ENCODE measurements at regions not wholly inside any gene's neighbourhood (a gene's known extent, or its start where the extent isn't known, plus 50 kb on each side); places are given as distances from the start of the nearest gene placed in this dataset.

DNA sequence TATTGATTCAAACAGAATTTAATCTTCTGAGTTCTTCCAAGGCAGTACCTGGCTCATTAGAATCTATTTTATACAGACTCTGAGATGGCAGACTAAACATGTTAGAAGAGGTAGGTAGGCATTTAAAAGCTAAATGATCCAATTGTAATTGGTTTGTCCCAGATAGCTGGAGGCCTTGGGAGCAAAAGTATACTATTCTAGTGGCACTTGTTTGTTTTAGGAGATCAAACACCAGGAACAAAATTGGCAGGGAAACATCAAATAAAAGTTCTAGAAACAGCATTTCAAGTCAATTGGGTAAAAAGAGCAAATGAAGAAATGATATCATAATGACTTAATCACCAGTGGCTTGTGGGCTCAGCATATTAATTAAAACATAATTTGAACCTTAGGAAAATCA is 521.4 kb downstream of the PRR16 start:
- no peak overlapping the region for H3K4me3 ChIP-seq (ENCODE audit: insufficient read depth, low read depth, low read length)
- H3K9me3 ChIP-seq (ENCODE audit: control insufficient read depth, low read length), result no peaks in the 10 kb centered on the region
- no peaks in the 10 kb centered on the region for H3K27me3 ChIP-seq (ENCODE audit: control insufficient read depth, insufficient read depth, low read length, poor library complexity, severe bottlenecking)
- no peaks in the 10 kb centered on the region for H3K4me1 ChIP-seq (ENCODE audit: control insufficient read depth, insufficient read depth, low read length)
- H3K27ac ChIP-seq (ENCODE audit: insufficient read depth, low read depth, low read length, poor library complexity, severe bottlenecking), result no peak overlapping the region
- no peaks in the 10 kb centered on the region for H3K36me3 ChIP-seq (ENCODE audit: control insufficient read depth, insufficient read depth, low read length)

DNA sequence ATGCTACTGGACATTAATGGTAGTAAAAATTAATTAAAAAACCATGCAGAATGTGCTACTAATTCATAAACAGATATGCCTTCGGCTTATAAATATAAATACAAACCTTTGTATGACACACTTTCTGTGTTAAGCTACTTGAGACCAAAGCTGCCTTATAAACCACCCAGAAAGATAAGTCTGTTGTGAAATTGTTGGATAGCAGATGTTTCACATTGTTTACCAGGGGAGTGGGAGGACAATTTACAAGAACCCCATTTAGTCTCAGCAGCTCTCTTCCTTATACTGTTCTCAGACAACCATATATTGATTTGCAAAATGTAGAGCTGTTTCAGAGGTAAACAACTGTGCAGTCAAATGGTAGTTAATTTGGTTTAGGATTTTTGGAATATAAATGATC is 524.4 kb downstream of the PRR16 start:
- Histone ChIP-seq H3K36me3 (ENCODE audit: control insufficient read depth, insufficient read depth, low read length) (no peaks in the 10 kb centered on the region), H3K4me3 (ENCODE audit: insufficient read depth, low read depth, low read length) (no peak overlapping the region), H3K27ac (ENCODE audit: insufficient read depth, low read depth, low read length, poor library complexity, severe bottlenecking) (no peak overlapping the region), H3K4me1 (ENCODE audit: control insufficient read depth, insufficient read depth, low read length) (no peaks in the 10 kb centered on the region), H3K27me3 (ENCODE audit: control insufficient read depth, insufficient read depth, low read length, poor library complexity, severe bottlenecking) (no peaks in the 10 kb centered on the region), H3K9me3 (ENCODE audit: control insufficient read depth, low read length) (no peaks in the 10 kb centered on the region)
- WGBS, 2 experiments, result 100% methylated on average over 1 of the region's 1 CpG; no CpG with 5 or more reads in 1 of the 2 experiments

DNA sequence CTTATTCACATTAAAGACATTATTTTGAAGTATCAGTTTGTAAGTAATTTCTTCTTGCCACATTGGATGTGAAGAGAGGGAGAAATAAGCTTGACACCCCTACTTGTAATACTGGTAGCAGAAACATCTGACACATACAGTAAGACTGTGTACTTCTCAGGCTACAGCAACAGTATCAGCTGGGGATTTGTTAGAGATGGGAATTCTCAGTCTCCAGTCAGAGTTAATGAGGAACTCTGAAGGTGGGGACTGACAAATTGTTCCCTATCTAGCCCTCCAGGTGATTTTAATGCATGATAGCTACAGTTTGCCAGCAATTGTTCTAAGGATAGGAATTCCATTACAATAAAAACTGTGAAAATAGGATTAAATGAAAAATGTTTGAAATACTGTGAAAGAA is 524.8 kb downstream of the PRR16 start:
- H3K36me3 ChIP-seq (ENCODE audit: control insufficient read depth, insufficient read depth, low read length), result no peaks in the 10 kb centered on the region
- no peak overlapping the region for H3K27ac ChIP-seq (ENCODE audit: insufficient read depth, low read depth, low read length, poor library complexity, severe bottlenecking)
- H3K4me1 ChIP-seq (ENCODE audit: control insufficient read depth, insufficient read depth, low read length), result no peaks in the 10 kb centered on the region
- no peaks in the 10 kb centered on the region for H3K9me3 ChIP-seq (ENCODE audit: control insufficient read depth, low read length)
- no peak overlapping the region for H3K4me3 ChIP-seq (ENCODE audit: insufficient read depth, low read depth, low read length)
- H3K27me3 ChIP-seq (ENCODE audit: control insufficient read depth, insufficient read depth, low read length, poor library complexity, severe bottlenecking), result no peaks in the 10 kb centered on the region

DNA sequence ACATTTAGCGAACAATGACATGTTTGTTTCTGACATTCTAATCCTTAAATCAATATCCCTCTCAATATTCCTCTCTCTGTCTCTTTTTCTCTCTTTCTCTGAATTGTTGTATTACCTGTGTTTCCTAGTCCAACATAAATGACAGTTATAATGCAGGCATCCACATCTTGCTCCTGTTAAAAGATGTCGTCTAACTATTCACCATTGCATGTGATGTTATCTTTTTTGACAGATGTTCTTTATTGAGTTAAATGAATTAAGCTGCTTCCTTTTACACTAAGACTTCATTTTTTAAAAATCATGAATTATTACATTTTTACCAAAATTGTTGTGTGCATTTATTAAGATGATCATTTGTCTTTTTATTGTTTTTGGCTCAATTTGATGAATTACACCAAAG is 527.5 kb downstream of the PRR16 start:
- H3K9me3 ChIP-seq (ENCODE audit: control insufficient read depth, low read length), result no peaks in the 10 kb centered on the region
- no peaks in the 10 kb centered on the region for H3K27me3 ChIP-seq (ENCODE audit: control insufficient read depth, insufficient read depth, low read length, poor library complexity, severe bottlenecking)
- H3K4me1 ChIP-seq (ENCODE audit: control insufficient read depth, insufficient read depth, low read length), result no peaks in the 10 kb centered on the region
- H3K36me3 ChIP-seq (ENCODE audit: control insufficient read depth, insufficient read depth, low read length), result no peaks in the 10 kb centered on the region
- H3K27ac ChIP-seq (ENCODE audit: insufficient read depth, low read depth, low read length, poor library complexity, severe bottlenecking), result no peak overlapping the region
- no peak overlapping the region for H3K4me3 ChIP-seq (ENCODE audit: insufficient read depth, low read depth, low read length)
- 97 to 100% methylated on average over 2 of the region's 2 CpGs for WGBS, 2 experiments

DNA sequence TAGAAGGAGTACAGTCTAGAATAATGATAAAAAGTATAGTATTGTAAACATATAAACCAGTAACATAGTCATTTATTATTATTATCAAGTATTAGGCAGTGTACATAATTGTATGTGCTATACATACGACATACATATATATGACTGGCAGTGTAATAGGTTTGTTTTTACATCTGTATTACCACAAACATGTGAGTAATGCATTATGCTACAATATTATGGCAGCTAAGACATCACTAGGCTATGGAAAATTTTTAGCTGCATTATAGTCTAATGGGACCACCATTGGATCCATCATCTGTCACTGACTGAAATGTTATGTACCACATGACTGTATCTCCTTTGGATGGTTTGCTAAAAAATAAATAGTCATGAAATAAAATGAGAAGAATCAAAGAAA is 530.0 kb downstream of the PRR16 start:
- Histone ChIP-seq H3K36me3 (ENCODE audit: control insufficient read depth, insufficient read depth, low read length) (no peaks in the 10 kb centered on the region), H3K4me3 (ENCODE audit: insufficient read depth, low read depth, low read length) (no peak overlapping the region), H3K27ac (ENCODE audit: insufficient read depth, low read depth, low read length, poor library complexity, severe bottlenecking) (no peak overlapping the region), H3K4me1 (ENCODE audit: control insufficient read depth, insufficient read depth, low read length) (no peaks in the 10 kb centered on the region), H3K9me3 (ENCODE audit: control insufficient read depth, low read length) (no peaks in the 10 kb centered on the region), H3K27me3 (ENCODE audit: control insufficient read depth, insufficient read depth, low read length, poor library complexity, severe bottlenecking) (no peaks in the 10 kb centered on the region)
- no CpG with 5 or more reads among the region's 1 CpG for WGBS, 2 experiments

DNA sequence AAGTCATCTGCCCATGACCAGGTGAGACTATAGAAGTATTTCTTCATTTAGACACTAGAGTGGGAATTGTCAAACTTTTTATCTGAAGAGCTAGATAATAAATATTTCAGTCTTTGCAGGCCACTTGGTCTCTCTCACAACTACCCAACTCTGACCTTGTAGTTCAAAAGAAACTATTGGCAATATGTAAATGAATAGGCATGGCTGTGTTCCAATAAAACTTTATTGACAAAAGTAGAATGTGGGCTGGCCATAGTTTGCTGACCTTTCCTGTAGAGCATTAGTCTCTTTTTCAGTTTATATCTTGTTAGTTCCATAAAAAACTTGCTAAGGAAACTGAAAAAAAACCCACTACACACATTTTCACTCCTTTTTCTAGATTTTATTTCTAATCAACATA is 535.5 kb downstream of the PRR16 start:
- H3K4me3 ChIP-seq (ENCODE audit: insufficient read depth, low read depth, low read length), result no peak overlapping the region
- no peak overlapping the region for H3K27ac ChIP-seq (ENCODE audit: insufficient read depth, low read depth, low read length, poor library complexity, severe bottlenecking)
- H3K9me3 ChIP-seq (ENCODE audit: control insufficient read depth, low read length), result no peaks in the 10 kb centered on the region
- H3K27me3 ChIP-seq (ENCODE audit: control insufficient read depth, insufficient read depth, low read length, poor library complexity, severe bottlenecking), result no peaks in the 10 kb centered on the region
- H3K36me3 ChIP-seq (ENCODE audit: control insufficient read depth, insufficient read depth, low read length), result no peaks in the 10 kb centered on the region
- no peaks in the 10 kb centered on the region for H3K4me1 ChIP-seq (ENCODE audit: control insufficient read depth, insufficient read depth, low read length)

DNA sequence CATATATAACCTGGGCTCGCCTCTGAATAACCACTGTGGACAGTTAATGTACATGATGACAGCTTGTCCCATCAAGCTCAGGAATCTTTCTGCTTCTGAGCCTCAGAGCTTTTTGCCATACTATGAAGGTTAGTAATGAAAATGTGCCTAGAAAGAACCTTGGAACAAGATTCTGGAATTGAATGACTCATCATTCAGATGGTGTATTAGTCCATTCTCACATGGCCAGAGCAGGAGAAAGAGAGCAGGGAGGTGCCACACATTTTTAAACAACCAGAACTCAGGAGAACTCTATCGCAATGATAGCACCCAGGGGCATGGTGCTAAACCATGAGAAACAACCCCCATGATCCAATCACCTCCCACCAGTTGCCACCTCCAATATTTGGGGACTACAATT is 542.1 kb downstream of the PRR16 start:
- Histone ChIP-seq H3K4me1 (ENCODE audit: control insufficient read depth, insufficient read depth, low read length) (no peaks in the 10 kb centered on the region), H3K36me3 (ENCODE audit: control insufficient read depth, insufficient read depth, low read length) (no peaks in the 10 kb centered on the region), H3K9me3 (ENCODE audit: control insufficient read depth, low read length) (no peaks in the 10 kb centered on the region), H3K27ac (ENCODE audit: insufficient read depth, low read depth, low read length, poor library complexity, severe bottlenecking) (no peak overlapping the region), H3K27me3 (ENCODE audit: control insufficient read depth, insufficient read depth, low read length, poor library complexity, severe bottlenecking) (no peaks in the 10 kb centered on the region), H3K4me3 (ENCODE audit: insufficient read depth, low read depth, low read length) (no peak overlapping the region)
- 91 to 96% methylated on average over 2 of the region's 2 CpGs for WGBS, 2 experiments

DNA sequence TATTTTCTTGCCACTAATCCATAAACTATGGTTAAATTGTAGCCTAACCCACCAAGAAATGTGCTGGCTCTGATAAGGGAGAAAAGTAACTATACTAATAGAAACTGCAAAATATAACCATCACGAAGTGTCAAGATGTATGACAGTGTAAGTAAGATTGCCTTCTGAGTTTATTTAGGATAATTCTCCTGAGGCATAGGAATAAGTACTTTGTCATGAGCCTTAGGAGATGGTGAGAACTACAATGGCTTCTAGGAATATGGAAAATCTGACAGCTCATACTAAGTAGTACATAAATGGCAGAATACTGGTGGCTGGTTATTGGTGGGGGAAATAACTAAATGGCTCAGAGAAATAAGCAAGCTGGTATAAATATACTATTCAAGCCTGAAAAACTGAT is 543.9 kb downstream of the PRR16 start:
- Histone ChIP-seq H3K27me3 (ENCODE audit: control insufficient read depth, insufficient read depth, low read length, poor library complexity, severe bottlenecking) (no peaks in the 10 kb centered on the region), H3K36me3 (ENCODE audit: control insufficient read depth, insufficient read depth, low read length) (no peaks in the 10 kb centered on the region), H3K9me3 (ENCODE audit: control insufficient read depth, low read length) (no peaks in the 10 kb centered on the region), H3K4me1 (ENCODE audit: control insufficient read depth, insufficient read depth, low read length) (no peaks in the 10 kb centered on the region), H3K4me3 (ENCODE audit: insufficient read depth, low read depth, low read length) (no peak overlapping the region), H3K27ac (ENCODE audit: insufficient read depth, low read depth, low read length, poor library complexity, severe bottlenecking) (no peak overlapping the region)
- 92 to 100% methylated on average over 1 of the region's 1 CpG for WGBS, 2 experiments

DNA sequence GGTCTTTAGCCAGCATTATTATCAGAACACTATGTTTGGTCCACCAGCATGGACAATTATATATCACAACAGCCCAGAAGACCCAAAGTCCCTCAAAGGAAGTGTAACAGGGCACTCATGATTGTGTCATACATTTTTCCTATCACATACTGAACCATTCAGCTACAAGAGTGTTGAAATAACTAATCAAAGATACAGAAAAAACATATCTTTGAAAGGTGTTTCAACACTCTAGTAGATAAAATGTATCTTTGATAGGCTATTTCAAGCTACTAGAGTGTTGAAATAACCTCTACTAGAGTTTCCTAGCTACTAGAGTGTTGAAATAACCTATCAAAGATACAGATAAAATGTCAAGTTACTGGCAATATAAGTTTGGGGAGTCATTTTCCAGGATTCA is 545.0 kb downstream of the PRR16 start:
- no peak overlapping the region for H3K27ac ChIP-seq (ENCODE audit: insufficient read depth, low read depth, low read length, poor library complexity, severe bottlenecking)
- H3K27me3 ChIP-seq (ENCODE audit: control insufficient read depth, insufficient read depth, low read length, poor library complexity, severe bottlenecking), result no peaks in the 10 kb centered on the region
- H3K9me3 ChIP-seq (ENCODE audit: control insufficient read depth, low read length), result no peaks in the 10 kb centered on the region
- H3K4me3 ChIP-seq (ENCODE audit: insufficient read depth, low read depth, low read length), result no peak overlapping the region
- H3K4me1 ChIP-seq (ENCODE audit: control insufficient read depth, insufficient read depth, low read length), result no peaks in the 10 kb centered on the region
- H3K36me3 ChIP-seq (ENCODE audit: control insufficient read depth, insufficient read depth, low read length), result no peaks in the 10 kb centered on the region

DNA sequence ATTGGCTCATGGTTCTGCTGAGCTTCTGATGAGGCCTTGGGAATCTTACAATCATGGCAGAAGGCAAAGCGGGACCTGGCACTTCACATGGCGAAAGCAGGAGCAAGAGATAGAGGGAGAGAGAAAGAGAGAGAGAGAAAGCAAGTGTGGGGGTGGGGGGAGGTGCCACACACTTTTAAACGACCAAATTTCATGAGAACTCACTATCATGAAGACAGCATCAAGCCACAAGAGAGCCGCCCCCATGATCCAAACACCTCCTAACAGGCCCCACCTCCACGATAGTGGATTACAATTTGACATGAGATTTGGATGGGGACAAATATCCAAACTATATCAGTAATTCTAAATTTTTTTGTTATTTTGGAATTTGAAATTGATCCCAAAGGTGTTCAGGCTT is 553.9 kb downstream of the PRR16 start:
- H3K27me3 ChIP-seq (ENCODE audit: control insufficient read depth, insufficient read depth, low read length, poor library complexity, severe bottlenecking), result no peaks in the 10 kb centered on the region
- no peak overlapping the region for H3K27ac ChIP-seq (ENCODE audit: insufficient read depth, low read depth, low read length, poor library complexity, severe bottlenecking)
- no peak overlapping the region for H3K4me3 ChIP-seq (ENCODE audit: insufficient read depth, low read depth, low read length)
- H3K4me1 ChIP-seq (ENCODE audit: control insufficient read depth, insufficient read depth, low read length), result no peaks in the 10 kb centered on the region
- H3K36me3 ChIP-seq (ENCODE audit: control insufficient read depth, insufficient read depth, low read length), result no peaks in the 10 kb centered on the region
- WGBS, 2 experiments, result 90 to 93% methylated on average over 3 to 5 of the region's 5 CpGs
- no peaks in the 10 kb centered on the region for H3K9me3 ChIP-seq (ENCODE audit: control insufficient read depth, low read length)

DNA sequence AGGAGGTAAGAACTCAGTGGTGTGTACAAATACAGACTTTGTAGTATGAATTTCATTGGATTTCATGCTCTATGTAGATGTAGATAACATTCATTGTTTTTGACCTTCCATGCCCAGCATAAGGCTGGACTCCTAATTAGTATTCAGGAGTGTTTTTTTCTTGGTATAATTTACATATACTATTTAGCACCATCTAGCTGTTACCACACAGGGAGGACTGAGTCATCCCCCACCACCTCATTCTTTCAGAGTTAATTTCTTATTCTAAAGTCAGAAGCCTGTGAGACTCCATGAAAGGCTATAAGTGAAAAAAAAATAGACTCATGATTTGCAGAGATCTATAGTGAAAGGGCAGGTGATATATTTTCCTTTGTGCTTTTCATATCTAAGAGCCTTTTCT is 555.0 kb downstream of the PRR16 start:
- Histone ChIP-seq H3K4me3 (ENCODE audit: insufficient read depth, low read depth, low read length) (no peak overlapping the region), H3K27me3 (ENCODE audit: control insufficient read depth, insufficient read depth, low read length, poor library complexity, severe bottlenecking) (no peaks in the 10 kb centered on the region), H3K27ac (ENCODE audit: insufficient read depth, low read depth, low read length, poor library complexity, severe bottlenecking) (no peak overlapping the region), H3K4me1 (ENCODE audit: control insufficient read depth, insufficient read depth, low read length) (no peaks in the 10 kb centered on the region), H3K36me3 (ENCODE audit: control insufficient read depth, insufficient read depth, low read length) (no peaks in the 10 kb centered on the region), H3K9me3 (ENCODE audit: control insufficient read depth, low read length) (no peaks in the 10 kb centered on the region)

Measured in ectodermal cell (in vitro differentiated cells).